Prostate gland (tissue), 2 donors: ENCODE measurements at regions not wholly inside any gene's neighbourhood (a gene's known extent, or its start where the extent isn't known, plus 50 kb on each side); places are given as distances from the start of the nearest gene placed in this dataset.

ENCODE experiments used
- CTCF ChIP-seq, 4 experiments: fragments of 200-600 bp in 2 of 4; fragments of 450-650 bp in 2 of 4; sonication (generic) in 2 of 4; IDR thresholded peaks; 1 replicate in 3 of 4; 2 replicates in 1 of 4; pipeline ENCODE4 v1.5.1; 2016 to 2019; ENCODE audit warnings: antibody characterized with exemption in 4 of 4, mild to moderate bottlenecking in 2 of 4, moderate library complexity in 2 of 4
- POLR2A ChIP-seq: fragments of 450-650 bp; IDR thresholded peaks from one replicate; pipeline ENCODE4 v1.6.1; 2016; ENCODE audit warnings: antibody characterized with exemption, mild to moderate bottlenecking

- TF ChIP-seq POLR2A (no peak), CTCF (IDR thresholded peaks at IDR 0.05) (no peak)
Observed at GRCh38 chr14:106067935-106068334, 541.6 kb downstream of the TMEM121 start.
